HG03108 (cell line): ENCODE measurements at regions not wholly inside any gene's neighbourhood (a gene's known extent, or its start where the extent isn't known, plus 50 kb on each side); places are given as distances from the start of the nearest gene placed in this dataset.
"Not testable (repeated sequence)": the region's sequence is repeated elsewhere in the genome, so short reads cannot be mapped to it uniquely, and the experiment has no call there.

Experiments used
- ATAC-seq: cut with Tn5 transposase; IDR thresholded peaks from one replicate; pipeline ENCODE4 v1.9.1; 2021; ENCODE audit warnings: moderate library complexity; ENCODE audit not compliant: unreplicated experiment

GRCh38 chrX:3881255-3881895 lies 167.9 kb upstream of the PRKX start:
- peak; percentile 45 for ATAC-seq

DNA sequence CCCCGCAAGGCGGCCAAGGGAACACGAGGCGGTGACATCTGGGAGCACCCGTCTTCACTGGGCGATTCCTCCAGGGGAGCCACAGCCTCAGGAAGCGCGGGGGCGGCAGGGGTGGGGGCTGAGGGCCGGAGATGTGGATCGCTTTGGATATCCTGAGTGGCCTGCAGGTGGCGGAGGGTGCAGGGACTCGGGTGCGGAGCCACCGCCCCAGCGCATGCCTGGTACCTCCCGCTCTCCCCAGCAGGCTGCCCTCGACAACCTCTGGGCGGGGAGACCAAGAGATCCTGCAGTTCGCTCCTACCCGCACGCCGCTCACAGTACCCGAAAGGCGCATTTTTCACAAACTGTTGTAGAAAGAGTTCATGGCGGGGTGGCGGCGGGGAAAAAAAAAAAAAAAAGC lies 162.9 kb upstream of the PRKX start:
- ATAC-seq: not testable (repeated sequence)

GRCh38 chrX:3875638-3876037 lies 162.2 kb upstream of the PRKX start:
- ATAC-seq: not testable (repeated sequence)

DNA sequence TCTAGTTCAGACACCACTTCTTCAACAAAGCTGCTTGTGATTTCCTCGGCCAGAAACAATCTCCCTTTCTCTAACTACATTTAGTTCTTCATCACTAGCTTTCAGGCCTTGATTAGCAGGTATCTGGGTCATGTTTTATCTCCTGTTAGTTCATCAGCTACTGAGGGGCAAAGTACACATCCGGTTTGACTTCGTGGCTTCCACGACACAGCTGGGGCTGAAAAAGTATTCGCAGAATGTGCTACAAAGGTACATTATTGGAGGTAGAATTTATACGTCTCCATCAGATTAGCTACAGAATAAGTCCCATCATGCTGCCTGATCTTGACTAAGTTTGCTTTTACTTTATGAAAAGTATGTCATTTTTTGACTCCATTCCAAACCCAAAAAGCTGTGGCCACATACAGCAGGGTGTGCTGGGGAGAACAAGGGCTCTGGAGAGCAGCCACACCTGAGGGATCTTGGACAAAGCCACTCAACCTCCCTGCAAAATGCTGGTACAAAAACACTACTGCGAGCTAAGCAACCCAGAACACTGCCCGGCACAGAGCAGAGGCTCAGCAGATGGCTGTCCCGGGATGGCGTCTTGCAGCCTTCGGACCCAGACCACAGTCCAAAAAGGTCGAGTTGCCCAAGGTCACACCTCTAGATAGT lies 158.9 kb upstream of the PRKX start:
- ATAC-seq: not testable (repeated sequence)

DNA sequence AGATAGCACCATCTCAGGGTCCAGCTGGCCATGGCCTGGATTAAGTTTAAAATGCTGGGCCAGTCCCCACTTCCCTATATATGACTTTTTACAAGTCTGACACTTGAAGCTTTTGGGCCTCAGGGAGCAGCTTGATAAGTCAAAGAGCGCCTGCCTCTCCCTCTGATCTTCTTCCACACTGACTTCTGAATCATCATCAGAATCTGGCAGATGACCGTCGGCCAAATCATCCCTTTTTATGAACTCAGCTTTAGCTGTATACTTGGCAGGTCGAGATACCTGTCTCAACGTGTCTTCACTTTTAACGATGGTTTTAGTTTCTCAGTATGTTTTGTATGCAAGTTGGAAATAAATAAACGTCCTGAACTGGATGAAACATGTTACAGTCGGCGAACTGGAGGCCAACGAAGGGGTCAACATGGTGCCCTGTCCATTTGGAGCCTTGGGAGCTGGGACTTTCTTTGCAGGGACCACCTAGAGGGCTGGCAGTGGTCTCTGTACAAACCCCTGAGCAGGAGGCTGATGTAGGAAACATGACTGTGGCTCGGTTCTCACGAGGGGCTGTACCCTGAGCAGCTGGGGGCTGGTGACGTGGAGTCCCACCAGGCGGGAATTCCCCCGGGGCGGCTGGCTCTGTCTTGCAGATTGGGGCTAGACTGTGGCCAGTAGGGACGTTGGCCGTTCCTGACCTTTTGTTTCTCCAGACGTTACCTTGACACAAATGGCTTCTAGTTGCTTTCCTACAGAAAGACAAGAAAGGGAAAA lies 153.8 kb upstream of the PRKX start:
- not testable (repeated sequence) for ATAC-seq

GRCh38 chrX:3858332-3858731 lies 144.9 kb upstream of the PRKX start:
- ATAC-seq: not testable (repeated sequence)

- ATAC-seq: peak; percentile 89
These were observed 130.2 kb upstream of the PRKX start for GRCh38 chrX:3843522-3844145.

GRCh38 chrX:3842822-3843521 lies 129.5 kb upstream of the PRKX start:
- ATAC-seq: peak; percentile 50

- not testable (repeated sequence) for ATAC-seq
These were observed 125.3 kb upstream of the PRKX start for GRCh38 chrX:3838754-3839153.

GRCh38 chrX:3837958-3838643 lies 124.7 kb upstream of the PRKX start:
- not testable (repeated sequence) for ATAC-seq

- ATAC-seq: not testable (repeated sequence)
These were observed 123.8 kb upstream of the PRKX start for GRCh38 chrX:3837211-3837610.

- not testable (repeated sequence) for ATAC-seq
These were observed 120.5 kb upstream of the PRKX start for GRCh38 chrX:3833761-3834542.

DNA sequence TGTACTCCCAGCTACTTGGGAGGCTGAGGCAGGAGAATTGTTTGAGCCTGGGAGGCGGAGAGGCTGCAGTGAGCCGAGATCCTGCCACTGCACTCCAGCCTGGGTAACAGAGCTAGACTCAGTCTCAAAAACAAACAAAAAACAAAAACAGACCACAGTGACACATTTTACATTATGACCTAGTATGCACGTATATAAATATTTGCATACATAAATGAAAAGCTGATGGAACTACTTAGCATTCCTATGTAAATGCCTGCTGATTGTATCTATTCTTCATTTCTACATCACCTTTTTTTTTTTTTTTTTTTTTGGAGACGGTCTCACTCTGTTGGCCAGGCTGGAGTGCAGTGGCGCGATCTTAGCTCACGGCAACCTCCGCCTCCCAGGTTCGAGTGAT lies 116.6 kb upstream of the PRKX start:
- ATAC-seq: not testable (repeated sequence)

DNA sequence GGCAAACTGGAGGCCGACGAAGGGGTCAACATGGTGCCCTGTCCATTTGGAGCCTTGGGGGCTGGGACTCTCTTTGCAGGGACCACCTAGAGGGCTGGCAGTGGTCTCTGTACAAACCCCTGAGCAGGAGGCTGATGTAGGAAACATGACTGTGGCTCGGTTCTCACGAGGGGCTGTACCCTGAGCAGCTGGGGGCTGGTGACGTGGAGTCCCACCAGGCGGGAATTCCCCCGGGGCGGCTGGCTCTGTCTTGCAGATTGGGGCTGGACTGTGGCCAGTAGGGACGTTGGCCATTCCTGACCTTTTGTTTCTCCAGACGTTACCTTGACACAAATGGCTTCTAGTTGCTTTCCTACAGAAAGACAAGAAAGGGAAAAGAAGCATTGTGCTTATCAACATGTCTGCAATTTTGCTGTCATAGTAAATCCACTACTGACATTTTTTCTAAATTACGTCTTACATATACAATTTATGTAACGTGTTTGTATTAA lies 115.6 kb upstream of the PRKX start:
- ATAC-seq: not testable (repeated sequence)

DNA sequence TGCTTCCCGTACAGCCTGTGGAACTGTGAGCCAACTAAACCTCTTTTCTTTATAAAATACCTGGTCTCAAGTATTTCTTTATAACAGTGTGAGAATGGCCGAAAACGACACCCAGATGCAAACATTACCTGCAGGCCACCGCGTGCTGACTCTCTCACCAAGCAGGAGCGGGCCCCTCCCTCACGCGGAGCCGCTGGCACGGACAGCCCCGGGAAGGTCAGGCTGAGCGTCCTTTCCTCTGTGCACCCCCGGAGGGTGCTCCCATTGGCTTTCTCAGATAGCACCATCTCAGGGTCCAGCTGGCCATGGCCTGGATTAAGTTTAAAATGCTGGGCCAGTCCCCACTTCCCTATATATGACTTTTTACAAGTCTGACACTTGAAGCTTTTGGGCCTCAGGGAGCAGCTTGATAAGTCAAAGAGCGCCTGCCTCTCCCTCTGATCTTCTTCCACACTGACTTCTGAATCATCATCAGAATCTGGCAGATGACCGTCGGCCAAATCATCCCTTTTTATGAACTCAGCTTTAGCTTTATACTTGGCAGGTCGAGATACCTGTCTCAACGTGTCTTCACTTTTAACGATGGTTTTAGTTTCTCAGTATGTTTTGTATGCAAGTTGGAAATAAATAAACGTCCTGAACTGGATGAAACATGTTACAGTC lies 115.1 kb upstream of the PRKX start:
- not testable (repeated sequence) for ATAC-seq

- ATAC-seq: not testable (repeated sequence)
These were observed 110.6 kb upstream of the PRKX start for GRCh38 chrX:3824008-3824407.

GRCh38 chrX:3820167-3820566 lies 106.7 kb upstream of the PRKX start:
- ATAC-seq: no peak

DNA sequence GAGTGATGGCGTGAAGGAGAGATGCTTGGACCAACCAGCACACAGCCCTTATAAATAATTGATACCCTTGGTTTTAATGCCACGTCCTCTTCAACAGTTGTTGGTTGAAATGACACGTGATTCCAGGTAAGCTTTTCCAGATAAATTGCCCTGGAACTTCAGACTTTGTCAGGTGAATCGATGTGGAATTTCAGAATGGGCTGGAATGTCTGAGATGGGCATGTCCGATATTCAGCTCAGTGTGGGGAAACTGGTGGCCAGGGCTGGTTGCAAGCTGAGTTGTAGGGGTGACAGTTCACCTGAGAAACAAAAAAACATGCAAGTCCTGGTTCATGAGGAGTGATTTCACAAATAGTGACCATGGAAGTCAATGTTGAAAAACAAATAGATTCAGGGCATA lies 104.0 kb upstream of the PRKX start:
- not testable (repeated sequence) for ATAC-seq
